DND-41 (cell line): ENCODE measurements at regions not wholly inside any gene's neighbourhood (a gene's known extent, or its start where the extent isn't known, plus 50 kb on each side); places are given as distances from the start of the nearest gene placed in this dataset.
"Not testable (repeated sequence)": the region's sequence is repeated elsewhere in the genome, so short reads cannot be mapped to it uniquely, and the experiment has no call there.

ENCODE experiments used
- ATAC-seq: fragments of 200-7000 bp; cut with Tn5 transposase; 3 replicates; pipeline ENCODE4 v1.9.1; 2021; ENCODE audit warnings: low read depth; ENCODE audit not compliant: insufficient read depth
- DNase-seq: peaks from one replicate; pipeline ENCODE4 v3.0.0-alpha.2; 2020
- H2AFZ ChIP-seq: 2 replicates; pipeline ENCODE4 v1.6.0; 2012; ENCODE audit warnings: low read depth, low read length
- H3K27ac ChIP-seq: 2 replicates; pipeline ENCODE4 v1.5.1; 2012; ENCODE audit warnings: low read length, inconsistent platforms
- H3K27me3 ChIP-seq: fragments of 200-600 bp; sonication (generic); 2 replicates; pipeline ENCODE4 v1.6.0; 2012; ENCODE audit warnings: low read length, mild to moderate bottlenecking, inconsistent platforms; ENCODE audit not compliant: insufficient read depth, poor library complexity
- H3K36me3 ChIP-seq: 2 replicates; pipeline ENCODE4 v1.5.1; 2012; ENCODE audit warnings: low read length, inconsistent platforms; ENCODE audit not compliant: insufficient read depth
- H3K4me1 ChIP-seq: 2 replicates; pipeline ENCODE4 v1.5.1; 2012; ENCODE audit warnings: mild to moderate bottlenecking, low read length; ENCODE audit not compliant: insufficient read depth
- H3K4me2 ChIP-seq: 2 replicates; pipeline ENCODE4 v1.6.0; 2012; ENCODE audit warnings: mild to moderate bottlenecking, moderate library complexity, low read length, inconsistent platforms; ENCODE audit not compliant: insufficient read depth
- H3K4me3 ChIP-seq, 2 experiments: fragments of 200-600 bp in 1 of 2; shearing (Covaris generic) in 1 of 2; 2 replicates each; pipeline ENCODE4 v1.5.1; 2012 to 2016; ENCODE audit warnings: inconsistent platforms in 2 of 2, low read length in 2 of 2, mild to moderate bottlenecking in 2 of 2, low read depth in 1 of 2, moderate library complexity in 1 of 2
- H3K79me2 ChIP-seq: 2 replicates; pipeline ENCODE4 v1.6.0; 2012; ENCODE audit warnings: low read length, inconsistent platforms; ENCODE audit not compliant: insufficient read depth
- H3K9ac ChIP-seq: 2 replicates; pipeline ENCODE4 v1.6.0; 2012; ENCODE audit warnings: low read depth, mild to moderate bottlenecking, inconsistent platforms, low read length, moderate library complexity
- H3K9me3 ChIP-seq: 2 replicates; pipeline ENCODE4 v1.5.1; 2012; ENCODE audit warnings: low read length, moderate library complexity, mild to moderate bottlenecking, inconsistent platforms; ENCODE audit not compliant: insufficient read depth, severe bottlenecking
- H4K20me1 ChIP-seq: 2 replicates; pipeline ENCODE4 v1.6.0; 2012; ENCODE audit warnings: low read length; ENCODE audit not compliant: insufficient read depth
- EZH2 ChIP-seq: IDR thresholded peaks from 3 replicates; pipeline ENCODE4 v1.6.1; 2012; ENCODE audit warnings: borderline replicate concordance, low read depth, mild to moderate bottlenecking, moderate library complexity, low read length, inconsistent platforms; ENCODE audit not compliant: severe bottlenecking
- TF ChIP-seq, protein P1 (sequence below): IDR thresholded peaks from 2 replicates; pipeline ENCODE4 v1.5.1; 2012; ENCODE audit warnings: borderline replicate concordance, low read length, moderate library complexity, mild to moderate bottlenecking; ENCODE audit not compliant: poor library complexity, severe bottlenecking; ENCODE audit errors: extremely low read depth

DNA sequence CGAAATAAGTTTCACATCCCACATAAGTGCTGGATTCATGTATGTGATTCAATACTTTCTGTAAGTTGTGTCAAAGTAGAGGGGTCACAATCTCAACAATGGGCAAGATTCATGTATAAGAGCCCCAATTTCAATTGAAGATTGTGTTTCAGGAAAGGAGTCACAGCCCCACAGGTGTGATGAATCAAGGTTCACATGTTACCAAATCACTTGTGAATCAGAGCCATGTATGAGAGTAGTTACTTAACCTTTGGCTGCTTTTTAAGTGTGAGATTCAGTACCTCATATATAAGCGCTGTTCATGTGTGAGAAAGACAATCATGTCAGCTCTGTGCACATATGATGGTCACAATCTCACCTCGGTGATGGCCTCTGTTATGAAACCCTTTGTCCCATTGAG lies 1100.0 kb upstream of the AMELY start:
- H2AFZ ChIP-seq: no peak overlapping the region
- H3K36me3 ChIP-seq: no peaks in the 10 kb centered on the region
- DNase-seq: no peak
- no peaks in the 10 kb centered on the region for H3K79me2 ChIP-seq
- H4K20me1 ChIP-seq: no peaks in the 10 kb centered on the region
- no peaks in the 10 kb centered on the region for H3K9me3 ChIP-seq
- no peak overlapping the region for H3K4me2 ChIP-seq
- no peaks in the 10 kb centered on the region for H3K27me3 ChIP-seq
- ATAC-seq: no peak
- no peak overlapping the region for H3K4me3 ChIP-seq
- H3K9ac ChIP-seq: no peak overlapping the region
- no peak overlapping the region for H3K27ac ChIP-seq
- H3K4me1 ChIP-seq: no peaks in the 10 kb centered on the region
- TF ChIP-seq EZH2: no peak
- TF ChIP-seq, protein P1, sequence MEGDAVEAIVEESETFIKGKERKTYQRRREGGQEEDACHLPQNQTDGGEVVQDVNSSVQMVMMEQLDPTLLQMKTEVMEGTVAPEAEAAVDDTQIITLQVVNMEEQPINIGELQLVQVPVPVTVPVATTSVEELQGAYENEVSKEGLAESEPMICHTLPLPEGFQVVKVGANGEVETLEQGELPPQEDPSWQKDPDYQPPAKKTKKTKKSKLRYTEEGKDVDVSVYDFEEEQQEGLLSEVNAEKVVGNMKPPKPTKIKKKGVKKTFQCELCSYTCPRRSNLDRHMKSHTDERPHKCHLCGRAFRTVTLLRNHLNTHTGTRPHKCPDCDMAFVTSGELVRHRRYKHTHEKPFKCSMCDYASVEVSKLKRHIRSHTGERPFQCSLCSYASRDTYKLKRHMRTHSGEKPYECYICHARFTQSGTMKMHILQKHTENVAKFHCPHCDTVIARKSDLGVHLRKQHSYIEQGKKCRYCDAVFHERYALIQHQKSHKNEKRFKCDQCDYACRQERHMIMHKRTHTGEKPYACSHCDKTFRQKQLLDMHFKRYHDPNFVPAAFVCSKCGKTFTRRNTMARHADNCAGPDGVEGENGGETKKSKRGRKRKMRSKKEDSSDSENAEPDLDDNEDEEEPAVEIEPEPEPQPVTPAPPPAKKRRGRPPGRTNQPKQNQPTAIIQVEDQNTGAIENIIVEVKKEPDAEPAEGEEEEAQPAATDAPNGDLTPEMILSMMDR: no peak

DNA sequence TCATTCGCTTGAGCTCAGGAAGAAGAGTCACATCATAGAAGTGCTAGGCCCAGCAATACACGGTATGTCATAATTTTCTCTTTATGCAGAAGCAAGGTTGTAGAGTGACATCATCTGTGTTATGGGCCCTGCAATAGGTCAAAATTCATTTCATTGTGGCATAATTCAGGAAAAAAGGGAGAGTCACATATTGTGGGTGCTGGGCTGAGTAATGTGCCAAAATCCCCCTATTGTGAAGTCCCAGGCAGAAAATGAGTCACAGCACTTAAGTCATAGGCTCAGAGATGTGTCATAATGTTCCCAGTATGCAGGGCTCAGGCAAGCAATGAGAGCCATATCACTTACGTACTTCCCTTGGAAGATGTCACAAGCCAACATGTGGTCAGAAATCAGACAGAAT lies 1092.6 kb upstream of the AMELY start:
- H3K9me3 ChIP-seq: no peaks in the 10 kb centered on the region
- no peak overlapping the region for H3K4me3 ChIP-seq
- ATAC-seq (no peak), DNase-seq (no peak)
- no peak overlapping the region for H3K4me2 ChIP-seq
- H3K9ac ChIP-seq: no peak overlapping the region
- H2AFZ ChIP-seq: no peak overlapping the region
- H3K36me3 ChIP-seq: no peaks in the 10 kb centered on the region
- no peaks in the 10 kb centered on the region for H3K27me3 ChIP-seq
- no peak overlapping the region for H3K27ac ChIP-seq
- TF ChIP-seq, protein P1: no peak
- no peak for TF ChIP-seq EZH2
- no peaks in the 10 kb centered on the region for H3K4me1 ChIP-seq
- no peaks in the 10 kb centered on the region for H3K79me2 ChIP-seq
- H4K20me1 ChIP-seq: no peaks in the 10 kb centered on the region

DNA sequence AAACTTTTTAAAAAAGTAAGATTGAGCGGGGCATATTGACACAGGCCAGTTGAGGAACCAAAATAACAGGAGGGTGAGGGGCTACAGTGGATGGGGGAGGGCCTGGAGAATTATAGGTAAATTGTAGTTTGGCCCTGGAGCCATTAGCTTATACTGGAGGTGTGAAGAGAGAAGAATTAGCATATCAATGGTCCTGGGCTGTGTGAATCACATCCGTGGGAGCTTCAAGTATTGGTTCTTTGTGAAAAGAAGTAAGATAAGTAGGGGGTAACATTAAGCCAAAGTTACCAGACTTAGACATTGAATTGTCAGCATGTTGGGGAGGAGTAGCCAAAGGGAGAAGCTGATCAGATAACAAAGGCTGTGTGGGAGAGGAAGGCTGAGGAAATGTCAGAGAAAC lies 1085.2 kb upstream of the AMELY start:
- no peak overlapping the region for H3K4me2 ChIP-seq
- H3K36me3 ChIP-seq: no peaks in the 10 kb centered on the region
- H3K4me1 ChIP-seq: no peaks in the 10 kb centered on the region
- ATAC-seq (no peak), DNase-seq (no peak)
- H3K4me3 ChIP-seq: no peak overlapping the region
- TF ChIP-seq, protein P1: no peak
- no peak for TF ChIP-seq EZH2
- H3K27me3 ChIP-seq: no peaks in the 10 kb centered on the region
- H4K20me1 ChIP-seq: no peaks in the 10 kb centered on the region
- no peak overlapping the region for H2AFZ ChIP-seq
- H3K79me2 ChIP-seq: no peaks in the 10 kb centered on the region
- H3K9me3 ChIP-seq: no peaks in the 10 kb centered on the region
- no peak overlapping the region for H3K9ac ChIP-seq
- no peak overlapping the region for H3K27ac ChIP-seq

DNA sequence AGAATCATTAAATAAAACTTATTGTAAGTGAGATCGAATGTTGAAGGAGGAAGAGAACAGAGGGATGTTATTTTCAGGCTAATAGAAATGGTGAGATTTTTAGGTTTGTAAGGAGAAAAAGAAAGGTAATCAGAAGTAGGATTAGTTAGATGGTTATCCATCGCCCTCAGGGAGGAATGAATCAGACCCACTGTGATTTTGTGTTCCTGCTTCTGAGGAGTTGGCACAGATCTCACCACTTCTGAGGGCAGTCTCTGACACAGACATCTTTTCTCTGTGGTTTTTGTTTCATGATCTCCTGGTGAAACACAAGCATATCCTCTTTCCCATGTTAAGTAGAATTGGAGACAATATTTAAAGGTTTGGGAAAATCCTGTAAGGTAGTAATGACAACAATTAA lies 1083.2 kb upstream of the AMELY start:
- H2AFZ ChIP-seq, H3K9me3 ChIP-seq, H4K20me1 ChIP-seq, DNase-seq, H3K9ac ChIP-seq, H3K4me3 ChIP-seq, H3K27me3 ChIP-seq, H3K4me1 ChIP-seq, H3K79me2 ChIP-seq, H3K27ac ChIP-seq, ATAC-seq, H3K4me2 ChIP-seq, H3K36me3 ChIP-seq: not testable (repeated sequence)
